HG03439 (cell line): ENCODE measurements at regions not wholly inside any gene's neighbourhood (a gene's known extent, or its start where the extent isn't known, plus 50 kb on each side); places are given as distances from the start of the nearest gene placed in this dataset.
"Not testable (repeated sequence)": the region's sequence is repeated elsewhere in the genome, so short reads cannot be mapped to it uniquely, and the experiment has no call there.

Experiments used
- ATAC-seq: cut with Tn5 transposase; IDR thresholded peaks from one replicate; pipeline ENCODE4 v1.9.1; 2021; ENCODE audit warnings: mild to moderate bottlenecking, moderate library complexity; ENCODE audit not compliant: unreplicated experiment

GRCh38 chr5:91839721-91840120, 456.6 kb upstream of the ARRDC3 start:
- no peak for ATAC-seq

DNA sequence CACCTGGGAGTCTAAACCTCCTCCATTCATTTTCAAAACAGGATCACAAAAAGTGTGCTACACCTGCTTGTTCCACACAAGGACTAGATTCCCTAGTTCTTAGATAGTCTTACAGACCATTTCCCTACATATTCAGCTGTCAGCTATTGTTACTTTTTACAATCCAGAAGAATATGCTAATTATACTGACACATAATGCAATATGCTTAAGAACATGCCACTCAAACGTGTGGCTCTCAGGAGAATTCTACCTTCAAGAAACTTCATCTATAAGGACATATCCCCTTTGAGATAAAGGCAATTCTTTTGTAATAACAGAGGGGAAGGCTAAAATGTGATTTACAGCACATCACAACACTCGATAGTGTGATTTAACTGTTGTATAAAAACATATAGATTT, 456.1 kb upstream of the ARRDC3 start:
- ATAC-seq = no peak

DNA sequence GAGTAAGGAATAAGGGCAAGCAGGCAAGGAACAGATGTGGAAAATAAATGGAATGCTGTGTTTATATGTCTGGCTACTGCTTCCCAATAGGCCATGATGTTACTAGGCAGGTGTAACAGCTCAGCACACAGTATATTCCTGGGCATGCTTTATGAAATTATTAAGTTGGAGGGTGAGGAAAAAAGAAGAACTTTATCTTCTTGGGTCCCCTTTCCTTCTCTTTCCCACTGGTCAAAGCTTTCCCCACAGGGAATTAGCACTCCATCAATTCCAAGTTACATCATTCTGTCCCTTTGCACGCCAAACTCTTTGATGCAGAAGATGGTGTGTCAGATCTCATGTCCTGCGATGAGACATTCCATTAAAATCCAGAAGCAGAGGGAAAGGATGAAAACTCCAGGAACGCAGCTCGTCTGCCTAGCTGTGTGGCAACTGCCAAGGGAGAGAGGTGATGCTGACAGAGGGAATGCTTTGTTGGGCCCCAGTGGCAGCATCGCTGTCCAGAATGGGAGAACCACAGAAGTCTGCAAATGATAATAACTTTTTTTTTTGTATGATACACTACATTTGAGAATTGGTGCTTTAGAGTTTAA, 447.3 kb upstream of the ARRDC3 start:
- no peak for ATAC-seq

GRCh38 chr5:91825618-91826017, 442.5 kb upstream of the ARRDC3 start:
- ATAC-seq = no peak

DNA sequence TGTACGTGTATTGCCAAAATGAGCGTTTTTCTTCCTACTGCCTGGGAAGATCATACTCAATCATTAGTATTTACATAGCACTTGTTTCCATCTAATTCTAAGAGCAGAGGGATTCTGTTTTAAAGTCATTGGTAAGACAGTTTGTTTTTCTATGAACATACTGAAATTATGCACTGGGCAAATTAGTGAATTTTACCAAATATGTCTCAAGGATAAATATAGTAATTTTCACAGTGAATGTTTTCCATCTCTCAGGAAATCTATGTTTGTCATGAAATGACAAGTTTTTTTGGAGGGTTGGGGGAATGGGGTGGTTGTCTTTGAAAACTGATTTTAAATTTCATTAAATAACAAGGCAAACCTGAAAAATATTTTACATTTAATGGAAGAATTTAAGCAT, 441.3 kb upstream of the ARRDC3 start:
- ATAC-seq = no peak

DNA sequence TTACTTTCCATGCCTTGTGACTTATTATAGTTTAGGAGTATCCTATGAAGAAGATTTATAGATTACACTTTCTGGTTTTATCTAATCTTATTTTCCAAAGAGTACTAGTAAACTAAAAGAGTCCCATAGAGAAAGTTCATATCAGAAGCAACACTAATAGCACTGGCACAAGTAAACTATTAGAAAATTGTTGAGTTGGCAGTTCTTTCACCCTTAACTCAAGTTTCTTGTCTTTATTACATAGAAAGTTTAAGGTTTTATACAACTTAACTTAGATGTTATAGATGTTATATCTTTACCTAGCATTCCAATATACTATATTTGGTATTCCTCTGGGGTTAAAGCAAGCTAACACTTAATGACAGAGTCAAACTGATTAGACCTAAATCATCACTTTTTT, 437.8 kb upstream of the ARRDC3 start:
- ATAC-seq = no peak

DNA sequence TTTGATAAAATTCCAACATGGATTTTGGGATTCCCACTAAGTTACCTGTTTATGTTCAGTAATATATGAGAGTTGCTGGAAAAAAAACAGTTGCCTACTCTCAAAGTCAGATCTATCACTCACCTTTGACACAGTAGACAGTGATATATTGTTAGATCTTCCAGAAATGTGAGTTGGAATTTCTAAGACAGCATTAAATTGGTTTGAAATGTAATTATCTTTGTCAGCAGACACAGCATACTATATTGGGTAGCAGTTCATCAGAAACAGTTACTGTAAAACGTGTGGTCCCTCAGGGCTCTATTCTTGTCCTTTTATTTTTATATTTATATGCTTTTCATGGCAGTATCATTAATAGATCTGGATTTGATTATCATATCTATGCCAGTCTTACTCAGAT, 433.6 kb upstream of the ARRDC3 start:
- ATAC-seq = no peak

DNA sequence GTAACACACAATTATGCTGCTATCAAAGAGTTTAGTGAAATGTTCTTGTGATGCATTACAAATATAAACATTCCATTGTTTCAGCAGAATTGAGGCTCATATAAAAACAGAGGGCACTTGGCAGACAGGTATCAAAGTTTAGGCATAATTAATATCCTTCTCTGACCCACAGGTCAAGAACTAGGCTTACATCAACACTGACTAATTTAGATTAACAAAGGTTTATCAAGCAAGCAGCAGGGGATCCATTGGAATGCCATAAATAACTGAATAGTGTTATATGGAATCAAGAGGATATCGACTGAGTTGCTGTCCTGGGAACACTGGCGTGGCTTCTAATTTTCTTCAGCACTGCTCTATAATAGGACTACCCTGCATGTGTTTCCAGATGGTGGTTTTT, 414.5 kb upstream of the ARRDC3 start:
- no peak for ATAC-seq

DNA sequence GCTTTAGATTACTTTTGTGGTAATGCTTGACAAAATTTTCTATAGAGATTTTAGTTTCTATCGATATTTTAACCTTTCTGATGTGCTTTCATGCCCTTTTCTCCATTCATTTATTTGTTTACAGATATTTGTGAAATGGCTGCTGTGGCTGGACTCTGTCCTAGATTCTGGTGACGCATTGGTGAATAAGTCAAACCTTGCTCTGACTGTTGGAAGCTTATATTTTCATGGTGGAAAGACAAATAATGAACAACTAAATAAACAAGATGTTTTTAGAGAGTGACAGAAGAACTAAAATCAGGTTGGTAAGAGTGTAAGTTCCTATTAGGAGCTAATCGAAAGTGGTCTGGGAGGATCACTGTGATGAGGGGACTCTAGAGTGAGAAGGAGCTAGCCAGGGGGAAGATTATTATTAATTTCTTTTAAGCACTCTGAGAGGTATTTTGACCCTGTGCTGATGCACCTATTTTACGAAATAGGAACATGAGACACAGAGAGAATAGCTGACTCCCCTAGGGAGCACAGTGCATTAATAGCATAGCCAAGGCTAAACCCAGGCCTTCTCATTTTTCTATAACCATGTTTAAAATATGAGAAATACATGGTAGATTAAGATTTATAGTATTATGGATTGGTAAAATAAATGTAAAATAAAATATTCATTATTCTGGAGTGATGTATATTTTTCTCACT, 411.9 kb upstream of the ARRDC3 start:
- no peak for ATAC-seq

DNA sequence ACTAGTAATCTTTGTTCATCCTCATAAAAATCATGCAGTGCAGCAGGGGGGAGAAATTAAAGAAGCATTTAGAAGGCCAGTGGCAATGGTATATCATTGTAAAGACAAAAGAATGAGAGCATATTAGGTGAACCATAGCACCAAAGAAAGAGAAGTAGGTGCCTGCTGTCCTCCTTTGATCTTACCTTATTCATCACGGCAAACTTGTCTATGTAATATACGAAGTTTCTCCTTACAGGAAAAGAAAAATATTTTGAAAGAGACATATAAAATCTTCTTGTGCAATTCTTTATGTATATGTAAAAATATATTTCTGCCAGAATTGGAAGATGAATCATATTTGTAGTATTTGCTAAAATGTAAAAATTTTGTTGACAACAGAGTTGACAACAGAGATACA, 411.3 kb upstream of the ARRDC3 start:
- no peak for ATAC-seq

- ATAC-seq = no peak
Measured at GRCh38 chr5:91787718-91788117, 404.6 kb upstream of the ARRDC3 start.

DNA sequence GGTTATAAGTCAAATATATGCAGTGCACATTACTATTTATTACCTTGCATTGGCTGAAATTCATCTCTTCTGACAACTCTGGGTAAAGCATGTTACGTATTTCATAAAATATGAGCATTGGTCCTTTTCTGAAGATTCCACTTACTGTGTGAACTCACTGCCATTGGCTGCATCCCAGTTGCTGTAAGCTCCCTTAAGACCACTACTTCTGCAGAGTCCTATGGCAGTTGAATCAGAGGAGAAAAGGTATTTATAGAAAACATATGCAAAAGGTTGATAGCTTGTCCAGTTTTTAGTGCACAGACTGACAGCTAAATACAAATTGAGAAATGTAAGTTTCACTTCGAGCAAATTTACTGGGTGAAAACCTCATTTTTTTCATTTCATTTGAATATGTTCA, 394.6 kb upstream of the ARRDC3 start:
- no peak for ATAC-seq

- no peak for ATAC-seq
Measured at GRCh38 chr5:91776249-91776648, 393.1 kb upstream of the ARRDC3 start.

DNA sequence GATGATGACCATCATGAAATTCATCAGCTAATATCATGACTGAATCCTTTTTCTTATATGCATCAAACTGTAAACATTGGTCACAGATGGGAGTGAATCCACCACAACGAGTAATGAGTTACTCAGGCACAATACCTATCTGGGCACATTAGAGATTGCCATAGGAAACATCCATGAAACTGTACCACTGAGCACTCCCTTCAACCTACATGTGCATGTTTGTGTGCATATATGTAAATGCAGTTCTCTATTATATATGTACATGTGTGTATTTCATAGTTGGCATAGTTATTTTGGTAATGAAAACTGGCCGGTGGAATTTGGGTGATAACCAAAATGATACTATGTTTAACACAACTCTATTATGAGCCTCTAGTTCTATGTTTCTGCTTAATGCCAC, 387.3 kb upstream of the ARRDC3 start:
- no peak for ATAC-seq

GRCh38 chr5:91757383-91757782, 374.3 kb upstream of the ARRDC3 start:
- ATAC-seq = not testable (repeated sequence)

GRCh38 chr5:91754990-91755389, 371.9 kb upstream of the ARRDC3 start:
- no peak for ATAC-seq

GRCh38 chr5:91744470-91744869, 361.4 kb upstream of the ARRDC3 start:
- ATAC-seq = not testable (repeated sequence)

- ATAC-seq = no peak
Measured at GRCh38 chr5:91742550-91742949, 359.4 kb upstream of the ARRDC3 start.

DNA sequence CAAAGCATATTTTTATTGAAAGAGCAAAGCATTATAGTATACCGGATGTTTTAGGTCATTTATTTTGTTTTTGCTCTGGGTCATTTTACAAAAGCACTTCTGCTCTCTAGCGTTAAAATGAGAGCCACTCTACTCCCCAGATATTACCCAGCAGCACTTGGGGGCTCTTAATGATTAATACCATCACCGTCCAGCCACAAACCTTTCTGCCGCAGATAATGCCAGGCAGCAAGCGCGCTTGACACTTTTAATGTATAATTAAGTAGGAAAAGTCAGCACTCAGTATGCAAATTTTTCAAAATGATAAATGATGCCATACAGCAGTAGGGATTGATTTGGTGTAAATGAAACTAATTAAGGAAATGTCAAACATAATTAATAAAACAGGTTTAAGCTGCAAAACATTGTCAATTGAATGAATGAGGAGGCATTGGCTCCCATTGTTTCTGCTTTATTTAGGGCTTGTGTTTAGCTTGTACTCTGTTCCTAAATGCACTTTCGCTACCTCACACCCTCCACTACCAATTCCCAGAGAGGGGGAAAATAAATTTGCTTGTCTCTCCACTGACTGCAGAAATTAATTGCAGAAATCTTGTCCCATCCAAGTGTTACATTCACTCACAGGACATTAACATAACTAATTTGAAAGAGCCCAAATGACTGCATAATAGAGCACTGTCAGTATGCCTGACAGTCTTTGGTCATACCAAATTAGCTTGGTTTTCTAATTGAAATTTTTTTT, 358.8 kb upstream of the ARRDC3 start:
- ATAC-seq = no peak

DNA sequence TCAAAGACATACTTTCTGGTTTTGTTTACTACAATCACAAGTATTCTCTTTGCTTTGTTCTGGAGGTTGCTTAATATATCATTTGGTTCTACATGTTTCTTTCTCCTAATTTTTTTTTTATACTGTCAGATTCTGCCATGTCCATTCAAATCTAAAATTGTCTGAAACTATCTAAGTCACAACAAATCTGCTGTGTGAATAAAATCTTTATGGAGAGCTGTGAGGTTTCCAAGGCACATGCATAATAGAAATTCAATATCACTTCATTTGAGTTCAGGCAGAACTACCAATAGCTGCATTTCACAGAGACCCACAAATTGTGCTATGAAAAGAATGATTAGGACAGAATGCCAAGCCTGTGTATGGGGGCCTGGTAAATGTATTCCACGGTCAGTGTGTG, 346.9 kb upstream of the ARRDC3 start:
- no peak for ATAC-seq

GRCh38 chr5:91727463-91727862, 344.3 kb upstream of the ARRDC3 start:
- ATAC-seq = no peak

GRCh38 chr5:91722736-91723467, 339.8 kb upstream of the ARRDC3 start:
- ATAC-seq = no peak
